Endothelial cell of umbilical vein (primary cell): ENCODE measurements at regions not wholly inside any gene's neighbourhood (a gene's known extent, or its start where the extent isn't known, plus 50 kb on each side); places are given as distances from the start of the nearest gene placed in this dataset.

Experiments used
- BruUV-seq: library from RNA; stranded (reverse); fragments of 400-500 nt; replicated peaks from 2 replicates; lab custom pipeline; 2021; lab: Mats Ljungman, UMichigan
- CTCF ChIA-PET: fragments of 300-600, 350-600 bp; sonication (Branson Sonifier 250); formaldehyde crosslinking; loops from one replicate; lab custom pipeline; 2021; ENCODE audit warnings: antibody characterized with exemption, inconsistent platforms; lab: Charles Lee
- POLR2A ChIA-PET: fragments of 300-600, 350-600 bp; sonication (Branson Sonifier 250); formaldehyde crosslinking; loops from one replicate; lab custom pipeline; 2021; ENCODE audit warnings: antibody characterized with exemption, inconsistent platforms; lab: Charles Lee
- DNase-seq: peaks from one replicate; pipeline ENCODE4 v3.0.0-alpha.2; 2011; ENCODE audit warnings: low read depth, low spot score
- FAIRE-seq: peaks from 2 replicates; lab custom pipeline; 2011; peaks lifted over from hg19 to GRCh38; lab: Jason Lieb, UNC
- H2AFZ ChIP-seq: 2 replicates; pipeline ENCODE4 v1.6.0; 2012; ENCODE audit warnings: low read depth, low read length, control low read depth, inconsistent platforms
- H3K27ac ChIP-seq: 2 replicates; pipeline ENCODE4 v1.5.1; 2011; ENCODE audit warnings: low read depth, mild to moderate bottlenecking, control low read depth, low read length, moderate library complexity; ENCODE audit not compliant: insufficient read depth
- H3K27me3 ChIP-seq, 2 experiments: 2 replicates each; pipeline versions ENCODE4 v1.6.0 to v1.6.1; 2011; ENCODE audit warnings: low read length in 2 of 2, mixed read lengths in 1 of 2; ENCODE audit not compliant: control insufficient read depth in 2 of 2, insufficient read depth in 2 of 2
- H3K36me3 ChIP-seq, 2 experiments: 2 replicates in 1 of 2; 3 replicates in 1 of 2; pipeline ENCODE4 v1.5.1; 2011; ENCODE audit warnings: low read length in 2 of 2, mild to moderate bottlenecking in 1 of 2, moderate library complexity in 1 of 2; ENCODE audit not compliant: control insufficient read depth in 2 of 2, insufficient read depth in 2 of 2; ENCODE audit errors: extremely low read depth in 1 of 2
- H3K4me1 ChIP-seq: 3 replicates; pipeline ENCODE4 v1.5.1; 2011; ENCODE audit warnings: mild to moderate bottlenecking, low read length; ENCODE audit not compliant: control insufficient read depth, insufficient read depth; ENCODE audit errors: extremely low read depth
- H3K4me2 ChIP-seq: 2 replicates; pipeline ENCODE4 v1.6.1; 2011; ENCODE audit warnings: low read length, control low read depth, mixed read lengths; ENCODE audit not compliant: insufficient read depth
- H3K4me3 ChIP-seq, 3 experiments: fragments of 200-600 bp in 1 of 3; sonication (generic), shearing (Covaris generic) in 1 of 3; replicated peaks in 1 of 3; 2 replicates each; pipeline ENCODE4 v1.5.1; 2011 to 2016; ENCODE audit warnings: control low read depth in 3 of 3, low read length in 3 of 3, mild to moderate bottlenecking in 2 of 3, inconsistent platforms in 1 of 3, low read depth in 1 of 3, moderate library complexity in 1 of 3; ENCODE audit not compliant: insufficient read depth in 1 of 3
- H3K79me2 ChIP-seq: 2 replicates; pipeline ENCODE4 v1.6.0; 2012; ENCODE audit warnings: low read length, inconsistent platforms; ENCODE audit not compliant: control insufficient read depth, insufficient read depth
- H3K9ac ChIP-seq: replicated peaks from 2 replicates; pipeline ENCODE3; 2011; ENCODE audit warnings: low read length, control low read depth; ENCODE audit not compliant: insufficient read depth; ENCODE audit errors: extremely low read depth
- H3K9me1 ChIP-seq: replicated peaks from 3 replicates; pipeline ENCODE4 v1.6.0; 2011; ENCODE audit warnings: mild to moderate bottlenecking, low read length; ENCODE audit not compliant: control insufficient read depth, insufficient read depth; ENCODE audit errors: extremely low read depth
- H3K9me3 ChIP-seq: replicated peaks from 2 replicates; pipeline ENCODE4 v1.5.1; 2012; ENCODE audit warnings: low read length, inconsistent platforms; ENCODE audit not compliant: control insufficient read depth, insufficient read depth
- H4K20me1 ChIP-seq: replicated peaks from 2 replicates; pipeline ENCODE3; 2011; ENCODE audit warnings: mild to moderate bottlenecking, low read length; ENCODE audit not compliant: control insufficient read depth, insufficient read depth; ENCODE audit errors: extremely low read depth
- CTCF ChIP-seq, 2 donors: IDR thresholded peaks; 1 replicate in 1 of 2; 2 replicates in 1 of 2; pipeline ENCODE4 v1.5.1; 2011; ENCODE audit warnings: low read length in 2 of 2, mild to moderate bottlenecking in 2 of 2, moderate library complexity in 2 of 2, control low read depth in 1 of 2, inconsistent platforms in 1 of 2, low read depth in 1 of 2; ENCODE audit not compliant: insufficient read depth in 1 of 2; ENCODE audit errors: extremely low read depth in 1 of 2
- EZH2 ChIP-seq: IDR thresholded peaks from 2 replicates; pipeline ENCODE4 v1.6.1; 2012; ENCODE audit warnings: borderline replicate concordance, low read depth, mild to moderate bottlenecking, moderate library complexity, low read length, inconsistent platforms; ENCODE audit not compliant: severe bottlenecking
- FOS ChIP-seq: IDR thresholded peaks from 2 replicates; pipeline ENCODE4 v1.6.1; 2011; ENCODE audit warnings: mild to moderate bottlenecking, low read length, moderate library complexity, borderline replicate concordance; ENCODE audit not compliant: insufficient read depth
- GATA2 ChIP-seq: IDR thresholded peaks from 2 replicates; pipeline ENCODE4 v1.7.0; 2011; ENCODE audit warnings: low read depth, mild to moderate bottlenecking, moderate library complexity, mixed read lengths, low read length; ENCODE audit not compliant: insufficient read length, insufficient read depth
- JUN ChIP-seq: IDR thresholded peaks from 2 replicates; pipeline ENCODE4 v1.6.1; 2011; ENCODE audit warnings: borderline replicate concordance, low read depth; ENCODE audit not compliant: insufficient read length, insufficient read depth
- MAX ChIP-seq: IDR thresholded peaks from 2 replicates; pipeline ENCODE4 v1.6.1; 2011; ENCODE audit not compliant: insufficient read depth, insufficient read length
- MYC ChIP-seq: IDR thresholded peaks from one replicate; pipeline ENCODE4 v1.6.1; 2011; ENCODE audit warnings: mild to moderate bottlenecking, low read depth, low read length
- POLR2A ChIP-seq: IDR thresholded peaks from 2 replicates; pipeline ENCODE4 v1.6.1; 2012; ENCODE audit warnings: low read depth, mild to moderate bottlenecking, control low read depth, low read length
- POLR2AphosphoS5 ChIP-seq: IDR thresholded peaks from 2 replicates; pipeline ENCODE4 v1.6.1; 2012; ENCODE audit warnings: low read depth, mild to moderate bottlenecking, control low read depth, low read length, moderate library complexity; ENCODE audit not compliant: insufficient read depth
- dilution Hi-C: fragments of 300-500 bp; cut with MboI; formaldehyde crosslinking; loops from one replicate; pipeline ENCODE4 v1.15.0; 2019; ENCODE audit warnings: low sequenced_read_pairs; ENCODE audit not compliant: extremely low pct_ligation_motif_present
- intact Hi-C: fragments of 100-400 bp; cut with micrococcal nuclease; formaldehyde crosslinking; loops from one replicate; pipeline ENCODE4 v1.10.0; 2022

GRCh38 chr12:124667506-124668326 is 100.3 kb upstream of the NCOR2 start:
- H2AFZ ChIP-seq, result no peak overlapping the region
- no peaks in the 10 kb centered on the region for H3K36me3 ChIP-seq
- H3K79me2 ChIP-seq, result no peaks in the 10 kb centered on the region
- BruUV-seq, result no TSS peak
- no peak overlapping the region for H3K27ac ChIP-seq
- TF ChIP-seq GATA2, result no peak
- no peak for TF ChIP-seq FOS
- TF ChIP-seq MYC, result no peak
- TF ChIP-seq POLR2A, result no peak
- TF ChIP-seq MAX, result no peak
- TF ChIP-seq CTCF (IDR thresholded peaks at IDR 0.05; ENCODE audit: extremely low read depth in 1 of 2, insufficient read depth in 1 of 2, low read depth in 1 of 2, low read length in 2 of 2), result no peak
- TF ChIP-seq EZH2, result no peak
- TF ChIP-seq POLR2AphosphoS5, result no peak
- no peak for TF ChIP-seq JUN
- H4K20me1 ChIP-seq, result no peaks in the 10 kb centered on the region
- peaks cover 19% of the 10 kb centered on the region for H3K4me1 ChIP-seq
- intact Hi-C loops (no loop called here), dilution Hi-C loops (no loop called here)
- H3K27me3 ChIP-seq, result no peaks in the 10 kb centered on the region
- no peaks in the 10 kb centered on the region for H3K9me1 ChIP-seq
- H3K4me3 ChIP-seq, result no peak overlapping the region
- H3K4me2 ChIP-seq, result no peak overlapping the region
- FAIRE-seq (no peak), DNase-seq (no peak)
- H3K9me3 ChIP-seq, result no peaks in the 10 kb centered on the region
- ChIA-PET POLR2A (no interaction called here), CTCF (no interaction called here)
- H3K9ac ChIP-seq, result no peak overlapping the region
